GM19467 (cell line): ENCODE measurements at regions not wholly inside any gene's neighbourhood (a gene's known extent, or its start where the extent isn't known, plus 50 kb on each side); places are given as distances from the start of the nearest gene placed in this dataset.
"Not testable (repeated sequence)": the region's sequence is repeated elsewhere in the genome, so short reads cannot be mapped to it uniquely, and the experiment has no call there.

Experiments
- ATAC-seq: cut with Tn5 transposase; IDR thresholded peaks from one replicate; pipeline ENCODE4 v1.9.1; 2021; ENCODE audit warnings: mild to moderate bottlenecking, moderate library complexity; ENCODE audit not compliant: unreplicated experiment

- no peak for ATAC-seq
Observed at GRCh38 chr9:82431121-82431520, 442.5 kb downstream of the SPATA31D1 start.

- ATAC-seq: not testable (repeated sequence)
Observed at GRCh38 chr9:82433290-82433931, 444.8 kb downstream of the SPATA31D1 start.

DNA sequence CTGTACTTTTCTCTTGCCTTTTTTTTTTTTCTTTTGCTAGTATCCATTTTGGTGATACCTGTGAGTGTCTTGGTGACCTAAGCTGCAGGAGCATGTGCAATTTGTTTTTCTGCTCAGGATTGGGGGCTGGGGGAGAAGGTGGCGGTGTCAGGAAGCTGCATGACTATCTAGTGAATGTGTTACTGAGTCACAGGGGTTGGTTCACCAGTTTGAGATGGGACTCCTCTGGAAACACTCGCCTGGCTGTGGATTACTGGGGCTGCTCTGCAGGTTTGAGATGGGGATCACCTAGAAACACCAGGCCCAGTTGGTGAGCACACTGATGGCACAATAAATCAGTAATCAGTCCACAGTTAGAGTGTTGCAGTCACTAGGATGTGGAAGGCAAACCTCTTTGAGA lies 447.9 kb downstream of the SPATA31D1 start:
- no peak for ATAC-seq

- ATAC-seq: not testable (repeated sequence)
Observed at GRCh38 chr9:82437183-82437582, 448.6 kb downstream of the SPATA31D1 start.

DNA sequence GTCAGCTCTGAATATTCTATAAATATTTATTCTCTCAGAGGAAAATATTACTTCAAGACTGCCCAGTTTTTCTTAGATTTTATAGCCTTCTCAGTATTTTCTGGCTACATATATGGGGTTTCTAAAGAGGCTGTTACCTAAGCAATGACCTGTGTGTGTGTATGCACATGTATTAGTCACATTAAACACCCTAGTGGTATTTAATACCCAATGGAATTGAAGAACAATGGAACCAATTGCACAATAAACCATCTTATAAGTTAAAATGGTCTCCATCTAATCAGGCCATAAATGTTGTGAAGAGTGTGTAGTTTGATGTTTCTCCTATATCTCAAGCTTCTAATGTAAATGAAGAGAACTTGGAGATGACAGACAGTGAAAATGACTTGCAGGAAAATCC lies 450.0 kb downstream of the SPATA31D1 start:
- no peak for ATAC-seq

DNA sequence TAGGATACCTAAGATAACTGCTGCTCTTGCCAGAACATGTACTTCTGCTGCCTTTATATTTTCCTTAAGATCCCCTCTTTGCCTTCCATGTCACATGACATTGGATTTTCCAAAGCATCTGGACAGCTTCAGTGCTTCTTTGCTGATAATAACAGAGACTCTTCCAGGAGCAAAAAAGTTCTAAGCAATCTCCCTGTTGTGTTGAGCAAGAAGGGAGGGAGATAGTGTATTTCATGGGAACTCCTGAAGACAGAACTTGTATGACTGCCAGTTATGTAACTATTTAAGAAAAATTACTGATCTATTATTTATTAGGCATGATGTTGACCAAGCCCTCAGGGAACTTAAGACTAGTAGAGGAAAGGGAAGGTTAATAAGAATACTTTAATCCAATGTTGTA lies 454.7 kb downstream of the SPATA31D1 start:
- no peak for ATAC-seq

- ATAC-seq: no peak
Observed at GRCh38 chr9:82445556-82445955, 457.0 kb downstream of the SPATA31D1 start.

GRCh38 chr9:82447343-82447742 lies 458.8 kb downstream of the SPATA31D1 start:
- no peak for ATAC-seq

DNA sequence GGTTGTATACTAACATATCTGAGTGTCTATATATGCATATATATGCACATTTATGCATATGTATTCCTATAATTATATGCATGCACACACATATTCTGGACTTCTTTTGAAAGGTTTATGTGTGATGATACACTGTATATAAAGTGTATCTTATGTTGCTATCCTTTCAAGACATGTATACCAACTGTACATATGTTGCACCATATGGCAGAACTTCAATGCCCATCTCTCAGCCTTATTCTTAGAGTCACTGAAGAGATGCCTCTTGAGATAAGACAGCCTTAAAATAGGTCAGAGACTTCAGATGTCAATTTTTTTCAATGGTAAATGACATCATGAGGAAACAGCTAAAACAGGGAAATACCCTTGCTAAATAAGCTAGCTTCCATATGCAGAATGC lies 461.4 kb downstream of the SPATA31D1 start:
- ATAC-seq: no peak

DNA sequence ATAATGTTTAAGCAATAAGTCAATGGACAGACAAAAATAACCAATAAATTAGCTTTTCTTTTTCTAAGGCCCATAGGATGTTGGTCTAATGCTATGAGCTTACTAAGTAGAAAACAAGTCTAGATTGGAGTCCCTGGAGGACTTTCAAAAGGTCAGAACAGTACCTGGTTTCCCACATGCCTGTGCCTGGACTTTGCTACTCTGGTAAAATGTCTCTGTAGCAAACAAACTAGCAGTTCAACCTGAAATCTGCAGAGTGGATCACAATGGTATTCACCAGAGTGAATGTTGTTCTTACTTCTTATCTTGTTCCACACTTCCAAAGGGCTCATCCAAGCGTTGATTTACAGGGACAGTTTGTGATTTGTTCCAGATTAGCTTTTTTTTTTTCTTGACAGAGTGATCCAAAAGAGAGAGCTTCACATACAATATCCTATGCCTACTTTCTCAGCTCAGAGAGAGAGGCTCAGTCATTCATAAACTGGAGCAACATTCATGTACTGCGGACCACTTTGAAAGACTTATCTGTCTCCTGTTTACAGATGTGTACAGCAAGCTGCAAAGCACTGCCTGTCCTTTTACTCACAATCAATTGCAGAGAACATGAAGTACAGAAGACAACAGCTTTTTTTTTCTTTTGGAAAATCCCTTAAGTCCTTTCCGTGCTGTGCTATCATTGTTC lies 466.1 kb downstream of the SPATA31D1 start:
- no peak for ATAC-seq

- ATAC-seq: no peak
Observed at GRCh38 chr9:82456642-82457041, 468.1 kb downstream of the SPATA31D1 start.

DNA sequence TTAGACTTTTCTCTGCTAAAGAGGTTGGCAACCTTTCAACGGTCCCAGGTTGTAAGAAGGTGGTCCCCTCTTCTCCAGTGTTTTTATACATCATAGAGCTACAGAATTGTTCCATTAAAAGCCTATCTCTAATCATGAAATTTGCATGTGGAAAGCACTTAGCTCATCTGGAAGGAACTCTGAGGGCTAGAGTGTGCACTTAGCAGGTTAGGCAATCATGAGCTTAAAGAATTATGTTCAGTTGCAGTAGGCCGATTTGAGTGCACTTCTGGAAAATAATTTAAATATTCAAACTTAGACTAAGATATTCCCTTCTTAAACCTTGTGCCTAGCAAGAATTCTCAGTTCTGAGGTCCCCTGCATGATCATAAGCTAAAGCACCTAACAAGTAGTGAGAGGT lies 468.7 kb downstream of the SPATA31D1 start:
- ATAC-seq: no peak

DNA sequence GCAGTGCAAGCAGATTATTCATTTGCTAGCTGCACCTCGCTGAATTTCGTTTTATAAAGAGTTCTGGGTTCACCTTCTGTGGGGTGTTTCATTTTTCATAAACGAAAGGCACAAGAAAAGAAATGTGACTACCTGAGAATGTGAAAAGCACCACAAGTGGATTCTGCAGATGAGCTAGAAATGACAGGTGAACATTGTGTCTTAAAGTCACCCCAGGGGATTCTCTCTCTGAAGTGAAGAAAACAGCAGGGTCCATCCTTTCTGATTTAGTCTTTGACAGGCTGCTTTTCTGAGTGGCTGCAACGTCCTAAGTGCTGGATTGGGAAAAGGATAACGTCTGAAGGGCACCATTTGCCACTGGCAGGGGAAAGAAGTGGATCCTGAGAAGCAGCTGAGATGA lies 469.3 kb downstream of the SPATA31D1 start:
- ATAC-seq: no peak

DNA sequence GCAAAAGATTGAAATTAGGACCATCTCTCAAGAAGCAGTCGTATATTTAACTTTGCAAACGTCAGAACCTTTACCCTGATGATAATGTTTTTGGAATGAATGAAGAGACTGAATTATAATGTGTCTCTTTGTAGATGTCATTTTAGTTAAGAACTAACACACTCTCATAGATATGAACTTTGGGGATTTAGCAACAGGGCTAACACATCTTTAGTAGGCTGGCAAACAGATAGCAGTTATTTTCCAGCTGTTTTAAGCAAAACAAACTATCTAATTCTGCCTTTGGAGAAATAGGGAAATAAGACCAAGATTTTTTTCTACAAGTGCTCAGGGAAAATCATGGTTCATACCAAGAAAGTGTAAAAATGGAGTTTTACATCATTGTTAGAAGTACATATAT lies 469.7 kb downstream of the SPATA31D1 start:
- no peak for ATAC-seq

- no peak for ATAC-seq
Observed at GRCh38 chr9:82466616-82467260, 478.2 kb downstream of the SPATA31D1 start.

GRCh38 chr9:82467436-82467835 lies 478.9 kb downstream of the SPATA31D1 start:
- no peak for ATAC-seq

DNA sequence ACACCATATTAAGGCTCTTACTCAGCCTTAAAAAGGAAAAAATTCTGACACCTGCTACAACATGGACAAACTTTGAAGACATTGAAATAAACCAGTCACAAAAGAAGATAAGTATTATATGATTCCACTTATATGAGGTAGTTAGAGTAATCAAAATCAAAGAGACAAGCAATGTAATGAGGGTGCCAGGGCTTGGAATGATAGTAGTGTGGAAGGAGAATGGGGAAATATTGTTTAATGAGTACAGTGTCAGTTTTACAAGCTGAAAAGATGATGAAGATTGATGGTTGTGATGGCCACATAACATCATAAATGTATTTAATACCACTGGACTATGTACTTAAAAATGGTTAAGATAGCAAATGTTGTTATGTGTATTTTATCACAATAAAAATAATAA lies 485.7 kb downstream of the SPATA31D1 start:
- no peak for ATAC-seq

DNA sequence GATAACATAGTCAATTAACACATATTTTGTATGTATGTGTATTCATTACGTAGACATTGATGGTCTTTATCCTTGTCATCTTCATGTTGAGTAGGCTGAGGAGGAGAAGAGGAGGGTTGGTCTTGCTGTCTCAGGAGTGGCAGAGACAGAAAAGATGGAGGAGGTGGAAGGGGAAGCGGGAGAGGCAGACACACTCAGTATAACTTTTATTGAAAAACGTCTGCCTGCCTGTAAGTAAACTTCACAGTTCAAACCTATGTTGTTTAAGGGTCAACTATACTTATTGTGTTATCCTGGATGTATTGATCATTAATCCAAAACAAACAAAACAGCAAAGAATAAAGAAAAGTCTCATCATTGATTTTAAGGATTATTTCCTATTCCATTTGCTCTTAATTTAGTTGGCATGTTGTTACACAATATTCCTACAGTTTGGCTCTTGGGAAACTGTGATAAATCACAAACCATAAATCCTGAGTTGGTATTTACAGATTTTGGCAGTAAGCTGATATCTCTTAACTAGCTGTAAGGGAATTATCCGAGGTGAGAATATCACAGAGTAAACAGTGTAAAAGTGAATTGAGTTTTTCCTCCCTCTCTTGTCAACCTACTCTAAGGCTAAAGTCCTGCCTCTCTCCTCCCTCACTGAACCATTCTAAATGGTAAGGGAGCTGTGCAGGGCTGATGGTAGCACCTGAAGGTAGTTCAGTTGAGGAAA lies 487.2 kb downstream of the SPATA31D1 start:
- ATAC-seq: no peak

GRCh38 chr9:82480921-82481320 lies 492.3 kb downstream of the SPATA31D1 start:
- no peak for ATAC-seq

GRCh38 chr9:82487935-82488312 lies 499.4 kb downstream of the SPATA31D1 start:
- ATAC-seq: no peak

DNA sequence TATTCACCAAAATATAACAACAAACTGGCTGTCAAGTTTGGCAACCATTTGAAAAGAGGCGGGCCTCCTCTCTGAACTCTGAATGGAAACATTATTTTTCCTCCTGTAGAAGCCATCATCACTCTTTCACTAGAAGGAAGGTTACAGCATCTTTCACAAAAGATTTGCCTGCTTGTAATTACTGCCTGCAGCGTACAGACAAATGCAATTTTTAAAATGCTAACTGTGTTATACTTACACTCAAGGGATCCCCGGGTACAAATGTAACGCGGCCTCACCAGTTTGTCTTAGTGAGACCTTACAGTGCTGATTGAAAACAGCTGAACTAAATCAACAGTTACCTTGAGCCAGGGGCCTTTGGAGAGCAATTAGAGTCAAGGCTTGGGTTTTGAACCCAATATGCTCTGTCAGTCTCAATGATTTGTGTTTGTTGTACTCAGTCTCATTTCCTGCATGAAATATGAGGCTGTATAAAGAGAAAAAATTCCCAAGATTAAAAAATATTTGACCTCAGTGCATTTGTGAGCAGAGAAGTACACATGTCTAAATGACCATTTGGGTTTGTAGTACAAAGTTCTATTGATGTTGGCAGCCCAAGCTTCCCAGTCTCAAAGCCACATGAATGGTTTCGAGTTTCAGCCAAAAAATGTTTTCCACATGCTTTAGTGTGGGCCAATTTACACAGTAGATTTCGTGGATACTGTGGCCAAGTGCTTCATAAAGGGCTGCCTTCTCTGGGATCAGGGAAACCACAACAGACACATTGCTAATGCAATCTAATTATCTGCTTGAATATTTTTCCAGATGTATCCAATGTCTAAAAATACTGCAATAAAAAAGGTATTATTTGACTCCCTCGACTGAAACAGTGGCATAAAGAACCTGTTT lies 500.0 kb downstream of the SPATA31D1 start:
- ATAC-seq: no peak
